ENCODE measurements at regions not wholly inside any gene's neighbourhood (a gene's known extent, or its start where the extent isn't known, plus 50 kb on each side); places are given as distances from the start of the nearest gene placed in this dataset.

DNA sequence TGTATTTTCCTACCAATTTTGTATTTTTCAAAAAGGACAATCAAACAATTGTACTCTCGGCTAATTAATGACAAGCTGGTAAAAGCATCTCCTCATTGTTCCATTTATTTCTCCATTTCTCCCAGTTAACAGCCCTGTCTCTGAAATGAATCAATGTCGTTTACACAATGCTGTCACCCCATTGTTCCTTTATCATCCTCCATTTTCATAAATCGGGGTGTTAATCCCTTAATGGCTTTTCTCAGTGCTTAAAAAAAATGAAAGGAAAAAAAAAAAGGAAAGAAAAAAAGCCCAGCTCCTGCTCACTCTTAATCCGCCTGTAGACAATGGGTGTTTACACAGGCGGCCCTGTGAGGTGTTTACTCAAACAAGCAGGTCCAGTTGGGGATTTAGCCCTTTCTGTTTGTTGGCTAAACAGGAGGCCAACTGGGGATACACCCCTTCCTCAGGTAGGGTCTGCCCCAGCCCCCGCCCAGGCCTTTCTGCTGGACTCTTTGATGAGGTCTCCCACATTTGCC is 86.8 kb upstream of the SALL1 start:
- no peak for TF ChIP-seq POLR2AphosphoS5 (IDR thresholded peaks at IDR 0.05; ENCODE audit: low read depth, low read length)
- TF ChIP-seq CTCF (IDR thresholded peaks at IDR 0.05 in 2 of 3, conservative IDR thresholded peaks at IDR 0.05 in 1 of 3; ENCODE audit: borderline replicate concordance in 1 of 3, insufficient read depth in 1 of 3, low read depth in 2 of 3, low read length in 2 of 3): no peak
